Thyroid gland (tissue), 4 donors: ENCODE measurements at regions not wholly inside any gene's neighbourhood (a gene's known extent, or its start where the extent isn't known, plus 50 kb on each side); places are given as distances from the start of the nearest gene placed in this dataset.

Source experiments
- POLR2A ChIP-seq, 2 donors: fragments of 450-650 bp; IDR thresholded peaks; one replicate each; pipeline ENCODE4 v1.6.1; 2017; ENCODE audit warnings: antibody characterized with exemption in 2 of 2, mild to moderate bottlenecking in 2 of 2, moderate library complexity in 1 of 2
- TF ChIP-seq, protein P1 (sequence below), 6 experiments: fragments of 200-600 bp in 3 of 6; fragments of 450-650 bp in 3 of 6; sonication (generic) in 3 of 6; IDR thresholded peaks; one replicate each; pipeline ENCODE4 v1.5.1; 2016 to 2019; ENCODE audit warnings: antibody characterized with exemption in 6 of 6, mild to moderate bottlenecking in 2 of 6, inconsistent platforms in 1 of 6, moderate library complexity in 1 of 6

DNA sequence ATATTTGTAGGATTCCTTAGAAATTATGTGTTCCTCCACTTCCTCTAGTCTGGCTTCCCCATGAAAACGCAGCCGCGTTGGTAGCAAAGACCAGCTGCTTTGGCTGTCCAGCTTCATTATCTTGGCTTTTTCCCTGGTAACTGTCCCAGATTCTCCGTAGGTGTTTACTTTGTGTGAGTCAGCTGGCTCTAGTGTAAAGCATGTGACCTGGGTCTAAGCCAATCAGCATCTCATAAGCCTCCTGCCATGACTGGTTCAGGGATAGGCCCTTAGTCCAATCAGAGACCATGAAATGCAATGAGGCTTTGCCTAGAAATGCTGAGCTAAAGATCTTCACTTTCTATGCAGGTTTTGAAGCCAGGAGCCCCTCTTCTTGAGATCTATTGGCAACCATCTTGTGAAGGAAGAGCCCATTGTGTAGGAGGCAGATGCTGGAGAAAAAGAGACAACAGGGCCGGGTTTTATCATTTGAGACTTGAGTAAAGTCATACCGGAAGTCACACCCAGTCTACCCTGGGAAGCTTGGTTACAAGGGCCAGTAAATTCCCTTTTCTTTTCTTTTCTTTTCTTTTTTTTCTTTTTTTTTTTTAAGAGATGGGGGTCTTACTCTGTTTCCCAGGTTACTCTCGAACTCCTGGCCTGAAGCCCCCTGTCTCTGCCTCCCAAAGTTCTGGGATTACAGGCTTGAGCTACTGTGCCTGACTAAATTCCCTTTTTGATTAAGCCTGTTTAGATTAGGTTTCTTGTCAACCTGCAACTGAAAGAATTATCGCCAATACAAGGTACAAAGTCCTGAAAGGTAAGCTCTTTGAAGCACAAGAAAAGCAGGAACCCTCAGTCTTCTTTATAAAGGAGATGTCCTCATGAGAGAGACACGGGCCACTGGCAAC lies 256.5 kb upstream of the RREB1 start:
- TF ChIP-seq, protein P1, sequence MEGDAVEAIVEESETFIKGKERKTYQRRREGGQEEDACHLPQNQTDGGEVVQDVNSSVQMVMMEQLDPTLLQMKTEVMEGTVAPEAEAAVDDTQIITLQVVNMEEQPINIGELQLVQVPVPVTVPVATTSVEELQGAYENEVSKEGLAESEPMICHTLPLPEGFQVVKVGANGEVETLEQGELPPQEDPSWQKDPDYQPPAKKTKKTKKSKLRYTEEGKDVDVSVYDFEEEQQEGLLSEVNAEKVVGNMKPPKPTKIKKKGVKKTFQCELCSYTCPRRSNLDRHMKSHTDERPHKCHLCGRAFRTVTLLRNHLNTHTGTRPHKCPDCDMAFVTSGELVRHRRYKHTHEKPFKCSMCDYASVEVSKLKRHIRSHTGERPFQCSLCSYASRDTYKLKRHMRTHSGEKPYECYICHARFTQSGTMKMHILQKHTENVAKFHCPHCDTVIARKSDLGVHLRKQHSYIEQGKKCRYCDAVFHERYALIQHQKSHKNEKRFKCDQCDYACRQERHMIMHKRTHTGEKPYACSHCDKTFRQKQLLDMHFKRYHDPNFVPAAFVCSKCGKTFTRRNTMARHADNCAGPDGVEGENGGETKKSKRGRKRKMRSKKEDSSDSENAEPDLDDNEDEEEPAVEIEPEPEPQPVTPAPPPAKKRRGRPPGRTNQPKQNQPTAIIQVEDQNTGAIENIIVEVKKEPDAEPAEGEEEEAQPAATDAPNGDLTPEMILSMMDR (IDR thresholded peaks at IDR 0.05): no peak
- no peak for TF ChIP-seq POLR2A (IDR thresholded peaks at IDR 0.05)
